ENCODE measurements at regions not wholly inside any gene's neighbourhood (a gene's known extent, or its start where the extent isn't known, plus 50 kb on each side); places are given as distances from the start of the nearest gene placed in this dataset.

GRCh38 chr18:22088996-22089640 lies 80.3 kb upstream of the GATA6 start:
- no peak for TF ChIP-seq CTCF (IDR thresholded peaks at IDR 0.05; ENCODE audit: insufficient read depth, low read length, poor library complexity, severe bottlenecking)
- Histone ChIP-seq H3K36me3 (ENCODE audit: control insufficient read depth, insufficient read depth, low read length) (no peaks in the 10 kb centered on the region), H3K4me3 (replicated peaks; ENCODE audit: low read depth, low read length) (no peak overlapping the region), H3K27me3 (replicated peaks; ENCODE audit: control insufficient read depth, insufficient read depth, low read length) (no peaks in the 10 kb centered on the region; the same call in 1 of the 2 replicates)
- no peak for DNase-seq (ENCODE audit: extremely low read depth, insufficient read length)

GRCh38 chr18:22091341-22091740 lies 78.0 kb upstream of the GATA6 start:
- DNase-seq (ENCODE audit: extremely low read depth, insufficient read length) = no peak
- Histone ChIP-seq H3K36me3 (ENCODE audit: control insufficient read depth, insufficient read depth, low read length) (no peaks in the 10 kb centered on the region), H3K27me3 (replicated peaks; ENCODE audit: control insufficient read depth, insufficient read depth, low read length) (no peaks in the 10 kb centered on the region), H3K4me3 (replicated peaks; ENCODE audit: low read depth, low read length) (no peak overlapping the region)
- no peak for TF ChIP-seq CTCF (IDR thresholded peaks at IDR 0.05; ENCODE audit: insufficient read depth, low read length, poor library complexity, severe bottlenecking)

GRCh38 chr18:22093731-22094357 lies 75.5 kb upstream of the GATA6 start:
- DNase-seq (ENCODE audit: extremely low read depth, insufficient read length) = no peak
- TF ChIP-seq CTCF (IDR thresholded peaks at IDR 0.05; ENCODE audit: insufficient read depth, low read length, poor library complexity, severe bottlenecking) = no peak
- Histone ChIP-seq H3K36me3 (ENCODE audit: control insufficient read depth, insufficient read depth, low read length) (no peaks in the 10 kb centered on the region), H3K27me3 (replicated peaks; ENCODE audit: control insufficient read depth, insufficient read depth, low read length) (no peaks in the 10 kb centered on the region), H3K4me3 (replicated peaks; ENCODE audit: low read depth, low read length) (no peak overlapping the region)

- DNase-seq (ENCODE audit: extremely low read depth, insufficient read length) = no peak
Measured at GRCh38 chr18:22094358-22094734, 75.0 kb upstream of the GATA6 start.

GRCh38 chr18:22098563-22098989 lies 70.8 kb upstream of the GATA6 start:
- H3K4me3 ChIP-seq (replicated peaks; ENCODE audit: low read depth, low read length) = no peak overlapping the region
- no peaks in the 10 kb centered on the region; the same call in 1 of the 2 replicates for H3K27me3 ChIP-seq (replicated peaks; ENCODE audit: control insufficient read depth, insufficient read depth, low read length)
- H3K36me3 ChIP-seq (ENCODE audit: control insufficient read depth, insufficient read depth, low read length) = no peaks in the 10 kb centered on the region
- no peak for TF ChIP-seq CTCF (IDR thresholded peaks at IDR 0.05; ENCODE audit: insufficient read depth, low read length, poor library complexity, severe bottlenecking)
- no peak for DNase-seq (ENCODE audit: extremely low read depth, insufficient read length)

More at GRCh38 chr18:22094358-22094734, 75.0 kb upstream of the GATA6 start:
- Histone ChIP-seq H3K27me3 (replicated peaks; ENCODE audit: control insufficient read depth, insufficient read depth, low read length) (no peaks in the 10 kb centered on the region), H3K4me3 (replicated peaks; ENCODE audit: low read depth, low read length) (no peak overlapping the region), H3K36me3 (ENCODE audit: control insufficient read depth, insufficient read depth, low read length) (no peaks in the 10 kb centered on the region)
- TF ChIP-seq CTCF (IDR thresholded peaks at IDR 0.05; ENCODE audit: insufficient read depth, low read length, poor library complexity, severe bottlenecking) = no peak

Data from GM06990 (cell line).